ENCODE measurements at regions not wholly inside any gene's neighbourhood (a gene's known extent, or its start where the extent isn't known, plus 50 kb on each side); places are given as distances from the start of the nearest gene placed in this dataset.

GRCh38 chr3:13221491-13222061 is 148.3 kb upstream of the IQSEC1 start:
- 51% methylated on average over 16 of the region's 17 CpGs for WGBS (ENCODE audit: insufficient coverage, insufficient replicate concordance, low lambda C conversion rate, missing lambda C conversion rate)
- Histone ChIP-seq H3K27me3 (replicated peaks in 1 of 2; ENCODE audit: control insufficient read depth in 2 of 2, insufficient read depth in 2 of 2, low read length in 1 of 2) (no peaks in the 10 kb centered on the region; a peak in 1 of 4 replicates), H3K4me2 (ENCODE audit: control insufficient read depth, insufficient read depth) (no peak overlapping the region), H3K4me3 (no peak overlapping the region), H3K79me2 (ENCODE audit: control insufficient read depth, insufficient read depth, low read length) (no peaks in the 10 kb centered on the region), H3K36me3 (ENCODE audit: control insufficient read depth in 2 of 2, insufficient read depth in 2 of 2, low read length in 1 of 2) (no peaks in the 10 kb centered on the region), H3K9ac (ENCODE audit: control insufficient read depth, insufficient read depth, low read length) (no peak overlapping the region), H3K9me3 (replicated peaks; ENCODE audit: control insufficient read depth, insufficient read depth, low read length) (no peaks in the 10 kb centered on the region), H3K4me1 (ENCODE audit: control insufficient read depth, insufficient read depth, low read length) (no peaks in the 10 kb centered on the region), H2AFZ (ENCODE audit: control insufficient read depth, low read depth, low read length) (no peak overlapping the region), H3K27ac (ENCODE audit: control insufficient read depth, insufficient read depth) (no peak overlapping the region), H4K20me1 (ENCODE audit: control insufficient read depth, insufficient read depth) (no peaks in the 10 kb centered on the region)
- ChIA-PET CTCF (no interaction called here), SMC1A (ENCODE audit: uncharacterized antibody, unreplicated experiment) (no interaction called here), RAD21 (ENCODE audit: unreplicated experiment) (no interaction called here), POLR2A (no interaction called here)
- no peak for TF ChIP-seq NFYA (IDR thresholded peaks at IDR 0.05; ENCODE audit: borderline replicate concordance, low read depth, low read length)
- TF ChIP-seq ATF2 (IDR thresholded peaks at IDR 0.05; ENCODE audit: low read length) = no peak
- TF ChIP-seq ZNF622 (IDR thresholded peaks at IDR 0.05) = no peak
- TF ChIP-seq RAD51 (IDR thresholded peaks at IDR 0.05) = no peak
- TF ChIP-seq ZNF207 (IDR thresholded peaks at IDR 0.05; ENCODE audit: borderline replicate concordance) = no peak
- TF ChIP-seq ZBTB11 (CRISPR knock-in tag; IDR thresholded peaks at IDR 0.05) = no peak
- TF ChIP-seq NR2F1 (conservative IDR thresholded peaks at IDR 0.05) = no peak
- TF ChIP-seq MTA2 (IDR thresholded peaks at IDR 0.05; ENCODE audit: low read depth) = no peak
- TF ChIP-seq RELB (IDR thresholded peaks at IDR 0.05; ENCODE audit: low read depth) = no peak
- TF ChIP-seq RUNX3 (IDR thresholded peaks at IDR 0.05; ENCODE audit: low read length) = no peak
- TF ChIP-seq CBFB (IDR thresholded peaks at IDR 0.05; ENCODE audit: low read depth) = no peak
- TF ChIP-seq KAT2A (conservative IDR thresholded peaks at IDR 0.05; ENCODE audit: control insufficient read depth, low read depth, low read length) = no peak
- no peak for TF ChIP-seq TCF3 (IDR thresholded peaks at IDR 0.05; ENCODE audit: borderline replicate concordance, insufficient read depth, low read depth, low read length)
- DNase-seq (ENCODE audit: low read depth, low spot score) (no peak), FAIRE-seq (no peak), ATAC-seq (no peak)
- in situ Hi-C loops (cut with MboI) (no loop called here), intact Hi-C loops (cut with micrococcal nuclease; ENCODE audit: unreplicated experiment) (no loop called here)
- no TSS peak for BruUV-seq (replicated peaks)
